B cell (primary cell): ENCODE measurements at regions not wholly inside any gene's neighbourhood (a gene's known extent, or its start where the extent isn't known, plus 50 kb on each side); places are given as distances from the start of the nearest gene placed in this dataset.

Source experiments
- EZH2 ChIP-seq: IDR thresholded peaks from 2 replicates; pipeline ENCODE4 v1.6.1; 2012; ENCODE audit warnings: borderline replicate concordance, low read depth, mild to moderate bottlenecking, moderate library complexity, low read length; ENCODE audit not compliant: insufficient read depth, poor library complexity, severe bottlenecking
- TF ChIP-seq, protein P1 (sequence below): fragments of 200-600 bp; IDR thresholded peaks from one replicate; pipeline ENCODE4 v1.8.0; 2022; ENCODE audit warnings: antibody characterized with exemption, mild to moderate bottlenecking

DNA sequence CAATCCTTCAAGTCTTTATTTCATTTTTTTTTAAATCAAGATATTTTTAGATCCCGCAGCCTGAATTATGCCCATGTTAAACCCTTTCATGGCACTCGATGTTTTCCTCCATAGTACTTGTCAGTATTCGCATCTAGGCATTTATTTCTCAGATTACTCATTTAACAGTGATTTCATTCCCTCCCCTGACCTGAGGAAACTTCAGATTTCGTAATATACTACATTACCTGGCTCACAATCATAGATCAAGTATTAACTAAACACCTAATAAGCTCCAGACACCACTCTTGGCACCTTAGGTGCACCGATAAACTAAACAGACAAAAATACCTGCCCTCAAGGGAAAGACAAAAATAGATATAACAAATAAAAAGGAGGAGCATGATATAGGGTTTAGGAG is 413.2 kb upstream of the GJE1 start:
- TF ChIP-seq, protein P1, sequence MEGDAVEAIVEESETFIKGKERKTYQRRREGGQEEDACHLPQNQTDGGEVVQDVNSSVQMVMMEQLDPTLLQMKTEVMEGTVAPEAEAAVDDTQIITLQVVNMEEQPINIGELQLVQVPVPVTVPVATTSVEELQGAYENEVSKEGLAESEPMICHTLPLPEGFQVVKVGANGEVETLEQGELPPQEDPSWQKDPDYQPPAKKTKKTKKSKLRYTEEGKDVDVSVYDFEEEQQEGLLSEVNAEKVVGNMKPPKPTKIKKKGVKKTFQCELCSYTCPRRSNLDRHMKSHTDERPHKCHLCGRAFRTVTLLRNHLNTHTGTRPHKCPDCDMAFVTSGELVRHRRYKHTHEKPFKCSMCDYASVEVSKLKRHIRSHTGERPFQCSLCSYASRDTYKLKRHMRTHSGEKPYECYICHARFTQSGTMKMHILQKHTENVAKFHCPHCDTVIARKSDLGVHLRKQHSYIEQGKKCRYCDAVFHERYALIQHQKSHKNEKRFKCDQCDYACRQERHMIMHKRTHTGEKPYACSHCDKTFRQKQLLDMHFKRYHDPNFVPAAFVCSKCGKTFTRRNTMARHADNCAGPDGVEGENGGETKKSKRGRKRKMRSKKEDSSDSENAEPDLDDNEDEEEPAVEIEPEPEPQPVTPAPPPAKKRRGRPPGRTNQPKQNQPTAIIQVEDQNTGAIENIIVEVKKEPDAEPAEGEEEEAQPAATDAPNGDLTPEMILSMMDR: no peak
- no peak for TF ChIP-seq EZH2
